Activated CD8-positive, alpha-beta T cell treated with anti-CD3 and anti-CD28 coated beads for 36 hours (primary cell): ENCODE measurements at regions not wholly inside any gene's neighbourhood (a gene's known extent, or its start where the extent isn't known, plus 50 kb on each side); places are given as distances from the start of the nearest gene placed in this dataset.

Experiments used
- ATAC-seq: fragments of 200-7000 bp; cut with Tn5 transposase; one replicate; pipeline ENCODE4 v1.10.0; 2021; ENCODE audit warnings: mild to moderate bottlenecking, moderate library complexity
- CTCF ChIA-PET: fragments of 350-600 bp; sonication (Branson Sonifier 250); formaldehyde crosslinking; loops from one replicate; lab custom pipeline; 2021; ENCODE audit warnings: antibody characterized with exemption; lab: Charles Lee
- POLR2A ChIA-PET: fragments of 350-600 bp; sonication (Branson Sonifier 250); formaldehyde crosslinking; loops from one replicate; lab custom pipeline; 2021; ENCODE audit warnings: antibody characterized with exemption; lab: Charles Lee
- DNase-seq: peaks from one replicate; pipeline ENCODE4 v3.0.0-alpha.2; 2020
- H3K27ac Mint-ChIP-seq: one replicate; pipeline ENCODE4 v1.8.0; 2021; ENCODE audit warnings: mild to moderate bottlenecking, mixed read lengths
- H3K27me3 Mint-ChIP-seq: one replicate; pipeline ENCODE4 v1.8.0; 2021; ENCODE audit warnings: mixed read lengths
- H3K36me3 Mint-ChIP-seq: one replicate; pipeline ENCODE4 v1.8.0; 2021; ENCODE audit warnings: low read depth, mixed read lengths
- H3K4me1 Mint-ChIP-seq: one replicate; pipeline ENCODE4 v1.8.0; 2021; ENCODE audit warnings: low read depth, mixed read lengths
- H3K4me3 Mint-ChIP-seq: one replicate; pipeline ENCODE4 v1.8.0; 2021; ENCODE audit warnings: mild to moderate bottlenecking, moderate library complexity, mixed read lengths
- H3K9me3 Mint-ChIP-seq: one replicate; pipeline ENCODE4 v1.8.0; 2021; ENCODE audit warnings: mixed read lengths
- CTCF ChIP-seq: fragments of 200-600 bp; IDR thresholded peaks from one replicate; pipeline ENCODE4 v1.8.0; 2022; ENCODE audit warnings: antibody characterized with exemption, mild to moderate bottlenecking
- intact Hi-C: fragments of 100-400 bp; cut with micrococcal nuclease; formaldehyde crosslinking; loops from one replicate; pipeline ENCODE4 v1.10.0; 2022

- CTCF ChIA-PET = no interaction called here
- no peak overlapping the region for H3K27ac Mint-ChIP-seq
- H3K4me3 Mint-ChIP-seq = no peak overlapping the region
- no peak for ATAC-seq
- no peak for TF ChIP-seq CTCF
- DNase-seq = no peak
- no peaks in the 10 kb centered on the region for H3K9me3 Mint-ChIP-seq
- H3K36me3 Mint-ChIP-seq = no peaks in the 10 kb centered on the region
- no peaks in the 10 kb centered on the region for H3K4me1 Mint-ChIP-seq
- peaks cover 4% of the 10 kb centered on the region for H3K27me3 Mint-ChIP-seq
- POLR2A ChIA-PET = no interaction called here
- intact Hi-C loops = no loop called here
These were observed 92.4 kb upstream of the COPS8 start for GRCh38 chr2:236993286-236993685.

GRCh38 chr2:236994361-236994760, 91.3 kb upstream of the COPS8 start:
- Mint-ChIP-seq H3K27me3 (peaks cover 5% of the 10 kb centered on the region), H3K9me3 (no peaks in the 10 kb centered on the region), H3K27ac (no peak overlapping the region), H3K4me3 (no peak overlapping the region), H3K4me1 (no peaks in the 10 kb centered on the region), H3K36me3 (no peaks in the 10 kb centered on the region)
- POLR2A ChIA-PET = no interaction called here
- TF ChIP-seq CTCF = no peak
- CTCF ChIA-PET = no interaction called here
- no peak for DNase-seq
- no peak for ATAC-seq
- intact Hi-C loops = no loop called here

GRCh38 chr2:236997069-236997715, 88.5 kb upstream of the COPS8 start:
- intact Hi-C loops = no loop called here
- ChIA-PET CTCF (interaction anchor here (1.3 kb wide), 1 partner anchor 56 kb away, joined by 3 read pairs; no protein-coding TSS in a partner anchor), POLR2A (interaction anchor here (0.8 kb wide), 1 partner anchor 17 kb away, joined by 3 read pairs; no protein-coding TSS in a partner anchor)
- no peak for TF ChIP-seq CTCF
- Mint-ChIP-seq H3K27ac (no peak overlapping the region), H3K9me3 (no peaks in the 10 kb centered on the region), H3K27me3 (peaks cover 5% of the 10 kb centered on the region), H3K36me3 (no peaks in the 10 kb centered on the region), H3K4me1 (no peaks in the 10 kb centered on the region), H3K4me3 (no peak overlapping the region)
- ATAC-seq = no peak
- no peak for DNase-seq

- Mint-ChIP-seq H3K4me3 (no peak overlapping the region), H3K4me1 (no peaks in the 10 kb centered on the region), H3K9me3 (no peaks in the 10 kb centered on the region), H3K27ac (no peak overlapping the region), H3K36me3 (no peaks in the 10 kb centered on the region), H3K27me3 (peaks cover 5% of the 10 kb centered on the region)
- intact Hi-C loops = no loop called here
- TF ChIP-seq CTCF = no peak
- ATAC-seq (no peak), DNase-seq (no peak)
- ChIA-PET POLR2A (no interaction called here), CTCF (interaction anchor here (0.7 to 1.3 kb wide), 2 partner anchors 57 to 479 kb away, joined by 3 read pairs; no protein-coding TSS in a partner anchor)
These were observed 87.5 kb upstream of the COPS8 start for GRCh38 chr2:236998236-236998635.

- no peak for DNase-seq
- H3K9me3 Mint-ChIP-seq = no peaks in the 10 kb centered on the region
- TF ChIP-seq CTCF = no peak
- intact Hi-C loops = no loop called here
- H3K4me3 Mint-ChIP-seq = no peak overlapping the region
- no peaks in the 10 kb centered on the region for H3K36me3 Mint-ChIP-seq
- peaks cover 5% of the 10 kb centered on the region for H3K27me3 Mint-ChIP-seq
- ChIA-PET POLR2A (no interaction called here), CTCF (interaction anchor here (0.7 to 1.3 kb wide), 2 partner anchors 58 to 479 kb away, joined by 3 read pairs; no protein-coding TSS in a partner anchor)
- no peaks in the 10 kb centered on the region for H3K4me1 Mint-ChIP-seq
- H3K27ac Mint-ChIP-seq = no peak overlapping the region
- no peak for ATAC-seq
These were observed 86.9 kb upstream of the COPS8 start for GRCh38 chr2:236998758-236999157.
